ENCODE measurements at regions not wholly inside any gene's neighbourhood (a gene's known extent, or its start where the extent isn't known, plus 50 kb on each side); places are given as distances from the start of the nearest gene placed in this dataset.

GRCh38 chr4:104394406-104395167, 100.1 kb downstream of the CXXC4 start:
- H3K4me2 ChIP-seq = no peak overlapping the region
- H3K27ac ChIP-seq = no peak overlapping the region
- Mint-ChIP-seq H3K27ac (peak overlapping the region; percentile 62), H3K9me3 (no peaks in the 10 kb centered on the region), H3K4me1 (peaks cover 21% of the 10 kb centered on the region), H3K4me3 (no peak overlapping the region), H3K27me3 (ENCODE audit: insufficient read depth, low read depth) (no peaks in the 10 kb centered on the region), H3K36me3 (no peaks in the 10 kb centered on the region)
- peaks cover 6% of the 10 kb centered on the region for H3K4me1 ChIP-seq
- no peaks in the 10 kb centered on the region for H3K9me3 ChIP-seq (ENCODE audit: low read depth)
- peak overlapping the region; percentile 51 for H2AFZ ChIP-seq (replicated peaks)
- no peaks in the 10 kb centered on the region for H4K20me1 ChIP-seq (ENCODE audit: low read depth)
- no peaks in the 10 kb centered on the region for H3K79me2 ChIP-seq (ENCODE audit: low read depth)
- H3K9ac ChIP-seq = no peak overlapping the region
- H3K4me3 ChIP-seq = no peak overlapping the region
- H3K27me3 ChIP-seq = no peaks in the 10 kb centered on the region
- H3F3A ChIP-seq (ENCODE audit: low read depth) = peaks cover 4% of the 10 kb centered on the region
- no peaks in the 10 kb centered on the region for H3K36me3 ChIP-seq
- TF ChIP-seq EZH2phosphoT487 (IDR thresholded peaks at IDR 0.05) (no peak), EZH2 (IDR thresholded peaks at IDR 0.05) (no peak), CTCF (IDR thresholded peaks at IDR 0.05) (no peak)
- DNase-seq (ENCODE audit: low spot score) = peak; percentile 24

GRCh38 chr4:104393655-104394324, 100.9 kb downstream of the CXXC4 start:
- Mint-ChIP-seq H3K27me3 (ENCODE audit: insufficient read depth, low read depth) (no peaks in the 10 kb centered on the region), H3K4me1 (peaks cover 21% of the 10 kb centered on the region), H3K36me3 (no peaks in the 10 kb centered on the region), H3K9me3 (no peaks in the 10 kb centered on the region), H3K27ac (no peak overlapping the region), H3K4me3 (no peak overlapping the region)
- Histone ChIP-seq H3K27me3 (no peaks in the 10 kb centered on the region), H3K27ac (no peak overlapping the region), H3K36me3 (no peaks in the 10 kb centered on the region), H3F3A (ENCODE audit: low read depth) (peaks cover 4% of the 10 kb centered on the region), H3K9ac (no peak overlapping the region), H3K4me3 (no peak overlapping the region), H3K79me2 (ENCODE audit: low read depth) (no peaks in the 10 kb centered on the region), H3K9me3 (ENCODE audit: low read depth) (no peaks in the 10 kb centered on the region), H3K4me2 (no peak overlapping the region), H3K4me1 (peaks cover 6% of the 10 kb centered on the region), H4K20me1 (ENCODE audit: low read depth) (no peaks in the 10 kb centered on the region), H2AFZ (replicated peaks) (peak overlapping the region; percentile 51)
- no peak for DNase-seq (ENCODE audit: low spot score)
- TF ChIP-seq EZH2phosphoT487 (IDR thresholded peaks at IDR 0.05) (no peak), CTCF (IDR thresholded peaks at IDR 0.05) (no peak), EZH2 (IDR thresholded peaks at IDR 0.05) (no peak)

- H3K27me3 ChIP-seq = no peaks in the 10 kb centered on the region
- no peaks in the 10 kb centered on the region for H3K27me3 Mint-ChIP-seq (ENCODE audit: insufficient read depth, low read depth)
Observed at GRCh38 chr4:104385713-104386112, 109.0 kb downstream of the CXXC4 start.

More at GRCh38 chr4:104385713-104386112, 109.0 kb downstream of the CXXC4 start:
- Histone ChIP-seq H3K9me3 (ENCODE audit: low read depth) (no peaks in the 10 kb centered on the region), H4K20me1 (ENCODE audit: low read depth) (no peaks in the 10 kb centered on the region), H3K79me2 (ENCODE audit: low read depth) (no peaks in the 10 kb centered on the region), H3K4me2 (no peak overlapping the region), H3K36me3 (no peaks in the 10 kb centered on the region), H2AFZ (replicated peaks) (no peak overlapping the region), H3F3A (ENCODE audit: low read depth) (no peaks in the 10 kb centered on the region), H3K4me1 (peaks cover 6% of the 10 kb centered on the region), H3K4me3 (no peak overlapping the region), H3K9ac (no peak overlapping the region), H3K27ac (no peak overlapping the region)
- TF ChIP-seq EZH2phosphoT487 (IDR thresholded peaks at IDR 0.05) = no peak
- TF ChIP-seq EZH2 (IDR thresholded peaks at IDR 0.05) = no peak
- no peak for TF ChIP-seq CTCF (IDR thresholded peaks at IDR 0.05)
- peaks cover 2% of the 10 kb centered on the region for H3K4me1 Mint-ChIP-seq
- H3K36me3 Mint-ChIP-seq = no peaks in the 10 kb centered on the region
- H3K4me3 Mint-ChIP-seq = no peak overlapping the region
- no peak overlapping the region for H3K27ac Mint-ChIP-seq
- H3K9me3 Mint-ChIP-seq = no peaks in the 10 kb centered on the region
- DNase-seq (ENCODE audit: low spot score) = no peak

Data from neural progenitor cell (in vitro differentiated cells).